ENCODE measurements at regions not wholly inside any gene's neighbourhood (a gene's known extent, or its start where the extent isn't known, plus 50 kb on each side); places are given as distances from the start of the nearest gene placed in this dataset.
"Not testable (repeated sequence)": the region's sequence is repeated elsewhere in the genome, so short reads cannot be mapped to it uniquely, and the experiment has no call there.

- DNase-seq (ENCODE audit: low spot score), result no peak
These were observed 58.3 kb downstream of the PDHA2 start for GRCh38 chr4:95898226-95898625.

DNA sequence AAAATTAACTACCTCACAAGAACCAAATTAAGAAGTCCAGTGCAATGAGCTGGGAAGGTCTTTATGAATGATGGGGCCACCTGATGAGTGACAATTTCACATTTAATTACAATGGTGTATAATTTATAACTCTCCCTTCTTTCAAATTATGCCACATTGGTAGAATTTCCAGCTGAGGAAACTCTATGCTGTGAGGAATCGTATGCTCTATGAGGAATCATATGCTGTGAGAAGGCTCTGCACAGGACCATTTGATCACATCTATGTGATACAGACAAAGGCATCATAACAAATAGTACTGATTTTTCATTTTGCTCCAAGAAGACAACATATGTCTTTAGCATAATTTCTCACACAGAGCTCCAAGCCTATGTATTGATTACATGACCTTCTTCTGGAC is 69.3 kb downstream of the PDHA2 start:
- DNase-seq (ENCODE audit: low spot score), result no peak

DNA sequence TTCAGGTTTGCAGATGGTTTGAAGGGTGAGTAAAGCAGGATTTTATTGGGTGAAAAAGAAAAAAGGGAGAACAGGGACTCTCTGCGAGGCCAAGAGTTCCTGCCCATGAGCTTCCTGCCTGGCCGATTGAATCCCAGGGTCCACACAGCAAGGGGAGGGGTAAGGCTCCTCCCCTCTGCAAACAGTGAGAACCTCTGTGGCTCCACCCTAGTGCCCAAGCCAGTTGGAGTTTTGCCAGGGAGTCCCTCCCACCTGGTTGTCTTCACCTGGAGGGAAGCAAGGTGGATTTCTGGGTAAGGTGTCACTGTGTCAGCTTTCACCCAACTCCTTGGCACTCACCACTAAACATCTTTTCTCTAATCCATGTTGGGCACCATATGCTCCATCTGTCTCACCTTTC is 70.9 kb downstream of the PDHA2 start:
- DNase-seq (ENCODE audit: low spot score), result no peak

GRCh38 chr4:95921470-95921869 is 81.6 kb downstream of the PDHA2 start:
- no peak for DNase-seq (ENCODE audit: low spot score)

DNA sequence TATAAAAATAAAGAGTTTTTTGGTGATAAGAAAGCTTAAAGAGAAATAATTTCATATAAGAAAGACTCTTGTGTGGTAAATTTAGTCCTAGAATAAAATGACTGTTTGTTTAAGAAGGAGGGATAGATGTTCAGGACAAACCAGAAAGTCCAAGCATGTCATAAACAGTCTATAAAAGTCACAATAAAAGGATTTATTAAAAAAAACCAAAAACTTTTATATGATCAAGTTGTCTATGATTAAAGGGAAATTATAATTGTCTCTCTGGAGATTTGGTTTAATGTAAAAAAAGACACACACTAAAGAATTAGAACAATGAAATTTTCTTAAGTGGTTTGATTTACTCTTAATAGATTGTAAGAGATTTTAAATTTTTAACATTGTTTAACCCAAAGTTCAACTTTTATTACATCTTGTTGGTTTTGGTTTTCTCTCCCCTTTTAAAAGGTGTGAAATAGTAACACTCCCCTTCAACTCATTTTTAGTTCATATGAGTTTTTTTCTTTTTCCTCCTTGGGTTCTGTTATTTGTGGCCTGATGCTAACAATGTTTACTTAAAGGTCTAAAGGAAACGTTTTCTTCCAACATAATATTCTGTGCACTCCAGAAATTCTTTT is 89.7 kb downstream of the PDHA2 start:
- DNase-seq (ENCODE audit: low spot score), result no peak

DNA sequence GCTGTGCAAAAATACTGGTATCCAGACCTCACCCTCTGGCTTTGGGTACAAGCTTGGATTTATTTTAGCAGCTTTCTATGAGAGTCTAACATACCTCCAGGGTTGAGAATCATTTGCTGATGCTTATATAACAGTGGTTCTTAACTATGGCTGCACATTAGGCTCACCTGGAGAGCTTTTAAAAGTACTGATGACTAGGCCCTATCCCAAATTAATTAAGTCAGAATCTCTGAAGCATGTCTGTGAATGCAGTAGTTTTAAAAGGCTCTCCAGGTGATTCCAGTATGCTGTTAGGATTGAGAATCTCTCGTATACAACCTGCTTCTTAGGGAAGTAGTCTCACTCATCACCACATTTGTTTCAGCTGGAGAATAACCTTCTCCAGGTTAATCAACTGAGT is 99.2 kb downstream of the PDHA2 start:
- DNase-seq (ENCODE audit: low spot score), result no peak

- DNase-seq (ENCODE audit: low spot score), result no peak
These were observed 109.4 kb downstream of the PDHA2 start for GRCh38 chr4:95949136-95949765.

DNA sequence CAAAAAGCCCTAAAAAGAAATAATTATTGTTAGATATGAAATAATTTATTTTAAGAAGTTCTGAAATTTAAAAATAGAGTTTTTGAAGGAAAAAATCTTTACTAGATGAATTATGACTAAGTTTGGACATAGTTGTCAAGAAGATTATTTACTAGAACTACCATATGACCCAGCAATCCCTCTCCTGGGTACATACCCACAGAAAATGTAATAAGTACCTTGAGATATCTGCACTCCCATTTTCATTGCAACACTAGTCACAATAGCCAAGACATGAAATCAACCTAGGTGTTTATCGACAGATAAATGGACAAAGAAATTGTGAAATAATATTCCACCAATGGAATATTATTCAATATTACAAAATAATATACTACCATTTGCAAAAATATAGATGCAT is 109.9 kb downstream of the PDHA2 start:
- DNase-seq (ENCODE audit: low spot score), result no peak

GRCh38 chr4:95952538-95952937 is 112.6 kb downstream of the PDHA2 start:
- not testable (repeated sequence) for DNase-seq (ENCODE audit: low spot score)

- DNase-seq (ENCODE audit: low spot score), result no peak
These were observed 116.2 kb downstream of the PDHA2 start for GRCh38 chr4:95956094-95956493.

GRCh38 chr4:95957054-95957453 is 117.2 kb downstream of the PDHA2 start:
- no peak for DNase-seq (ENCODE audit: low spot score)

GRCh38 chr4:95957759-95958158 is 117.9 kb downstream of the PDHA2 start:
- no peak for DNase-seq (ENCODE audit: low spot score)

GRCh38 chr4:95959182-95959581 is 119.3 kb downstream of the PDHA2 start:
- no peak for DNase-seq (ENCODE audit: low spot score)

DNA sequence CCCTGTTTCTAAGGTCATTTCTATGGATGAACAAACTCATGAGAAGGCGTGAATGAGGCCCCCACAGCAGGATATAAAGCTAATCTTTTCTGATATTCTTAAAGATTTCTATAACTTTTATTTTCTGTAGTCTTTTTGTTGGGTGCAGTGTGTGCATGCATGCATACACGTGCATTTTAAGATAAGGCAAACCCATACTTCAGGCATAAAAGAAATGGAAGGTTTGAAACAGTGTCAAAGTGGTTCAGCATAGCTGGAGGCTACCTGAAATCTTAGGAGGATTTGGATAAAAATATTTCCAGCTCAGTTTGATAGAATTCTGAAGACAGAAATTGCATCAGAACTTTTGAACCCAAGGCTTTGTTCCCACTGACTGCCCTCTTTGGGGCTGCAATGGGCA is 119.7 kb downstream of the PDHA2 start:
- DNase-seq (ENCODE audit: low spot score), result no peak

GRCh38 chr4:95963456-95963855 is 123.6 kb downstream of the PDHA2 start:
- DNase-seq (ENCODE audit: low spot score), result no peak

GRCh38 chr4:95979961-95980876 is 140.3 kb downstream of the PDHA2 start:
- no peak for DNase-seq (ENCODE audit: low spot score)

DNA sequence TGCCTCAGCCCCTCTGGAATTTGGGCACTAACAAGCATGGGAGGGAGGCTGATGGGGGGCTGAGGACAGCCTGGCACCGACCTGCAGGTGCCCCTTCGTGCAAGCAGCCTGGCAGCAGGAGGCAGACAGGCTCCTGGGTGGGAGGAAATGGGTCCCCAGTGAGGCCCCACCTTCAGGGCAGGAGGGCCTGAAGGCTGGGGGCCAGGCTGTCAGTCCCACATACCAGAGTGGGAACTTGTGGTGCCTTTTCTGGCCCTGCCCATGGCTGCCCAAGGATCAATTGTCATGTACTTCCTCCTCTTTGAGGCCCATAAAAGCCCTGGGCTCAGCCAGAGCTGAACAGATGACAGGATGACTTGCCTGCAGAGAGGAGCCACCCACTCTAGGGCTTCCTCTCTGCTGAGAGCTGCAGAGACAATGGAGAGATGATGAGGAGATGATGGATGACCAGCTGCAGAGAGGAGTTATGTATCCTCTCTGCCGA is 141.0 kb downstream of the PDHA2 start:
- no peak for DNase-seq (ENCODE audit: low spot score)

GRCh38 chr4:95981591-95981990 is 141.7 kb downstream of the PDHA2 start:
- no peak for DNase-seq (ENCODE audit: low spot score)

DNA sequence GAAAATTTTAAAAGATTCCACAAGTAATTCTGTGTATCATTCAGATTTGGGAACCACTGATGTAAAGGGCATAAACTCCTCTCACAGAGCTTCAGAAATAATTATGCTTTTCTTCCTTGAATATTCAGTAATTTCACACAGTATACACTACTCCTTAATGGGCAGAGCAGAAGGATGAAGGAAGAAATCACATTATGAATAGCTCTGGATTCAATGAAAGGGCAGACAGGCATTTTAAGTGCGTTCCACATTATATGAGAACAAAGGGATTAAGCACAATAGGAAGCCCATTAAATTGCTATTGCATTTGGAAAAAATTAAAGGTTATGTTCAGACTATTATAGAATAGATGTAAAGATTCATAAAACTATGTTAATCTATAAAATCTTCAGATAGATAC is 142.6 kb downstream of the PDHA2 start:
- no peak for DNase-seq (ENCODE audit: low spot score)

- DNase-seq (ENCODE audit: low spot score), result no peak
These were observed 144.2 kb downstream of the PDHA2 start for GRCh38 chr4:95984081-95984480.

- no peak for DNase-seq (ENCODE audit: low spot score)
These were observed 145.2 kb downstream of the PDHA2 start for GRCh38 chr4:95985051-95985450.

GRCh38 chr4:95985791-95986550 is 146.1 kb downstream of the PDHA2 start:
- no peak for DNase-seq (ENCODE audit: low spot score)

Measured in ecto neural progenitor cell (in vitro differentiated cells).